GM18907 (cell line): ENCODE measurements at regions not wholly inside any gene's neighbourhood (a gene's known extent, or its start where the extent isn't known, plus 50 kb on each side); places are given as distances from the start of the nearest gene placed in this dataset.

Experiments
- ATAC-seq: cut with Tn5 transposase; IDR thresholded peaks from one replicate; pipeline ENCODE4 v1.9.1; 2021; ENCODE audit warnings: mild to moderate bottlenecking, moderate library complexity; ENCODE audit not compliant: unreplicated experiment

DNA sequence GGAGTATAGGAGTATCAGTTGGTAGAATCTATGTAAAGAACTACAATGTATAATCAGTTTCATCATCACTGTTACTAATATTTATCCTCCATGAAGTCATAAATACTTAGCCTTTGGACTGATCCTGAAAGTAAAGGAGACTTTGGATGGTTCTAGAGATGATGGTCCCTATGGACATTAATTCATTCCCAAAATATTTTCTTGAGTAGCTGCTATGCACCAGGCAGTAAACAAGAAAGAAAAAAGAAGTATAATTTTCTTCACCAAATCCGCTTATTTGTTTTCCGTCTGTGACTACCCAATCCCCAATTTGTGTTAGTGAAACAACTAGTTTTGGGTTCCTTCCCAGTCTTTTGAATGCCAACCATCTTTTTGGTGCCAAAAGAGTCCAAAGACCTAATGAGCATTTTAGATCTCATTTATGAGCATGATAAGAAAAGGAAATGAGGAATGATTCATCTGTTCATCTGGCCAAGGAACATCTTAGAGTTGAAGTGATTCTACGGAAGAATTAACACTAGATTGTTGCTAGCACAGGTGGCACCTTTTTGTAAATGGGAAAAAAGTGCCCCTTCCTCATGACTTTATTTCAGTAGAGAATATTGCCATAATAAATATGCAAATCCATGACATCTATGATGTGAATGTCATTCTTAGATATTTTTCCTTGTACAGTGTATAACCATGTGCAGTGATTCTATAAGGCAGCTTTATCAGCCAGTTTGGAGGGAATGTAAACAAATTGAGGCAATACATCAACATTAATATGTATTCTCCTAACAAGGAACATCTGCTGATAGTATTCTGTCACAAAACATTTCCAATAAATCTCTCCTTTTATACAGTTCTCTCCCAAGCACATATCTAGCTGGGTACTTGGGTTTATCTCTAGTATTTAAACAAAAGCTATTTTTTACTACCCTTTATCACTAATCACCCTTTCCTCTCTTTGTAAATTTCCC is 85.1 kb upstream of the CCDC91 start:
- ATAC-seq: no peak

DNA sequence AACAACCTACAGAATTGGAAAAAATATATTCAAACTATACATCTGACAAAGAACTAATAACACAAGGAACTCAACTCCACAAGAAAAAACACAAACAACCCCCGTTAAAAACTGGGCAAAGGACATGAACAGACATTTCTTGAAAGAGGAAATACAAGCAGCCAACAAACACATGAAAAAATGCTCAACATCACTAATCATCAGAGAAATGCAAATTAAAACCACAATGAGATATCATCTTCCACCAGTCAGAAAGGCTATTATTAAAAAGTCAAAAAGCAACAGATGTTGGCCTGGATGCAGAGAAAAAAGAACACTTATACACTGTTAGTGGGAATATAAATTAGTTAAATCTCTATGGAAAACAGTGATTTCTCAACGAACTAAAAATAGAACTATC is 82.6 kb upstream of the CCDC91 start:
- no peak for ATAC-seq

DNA sequence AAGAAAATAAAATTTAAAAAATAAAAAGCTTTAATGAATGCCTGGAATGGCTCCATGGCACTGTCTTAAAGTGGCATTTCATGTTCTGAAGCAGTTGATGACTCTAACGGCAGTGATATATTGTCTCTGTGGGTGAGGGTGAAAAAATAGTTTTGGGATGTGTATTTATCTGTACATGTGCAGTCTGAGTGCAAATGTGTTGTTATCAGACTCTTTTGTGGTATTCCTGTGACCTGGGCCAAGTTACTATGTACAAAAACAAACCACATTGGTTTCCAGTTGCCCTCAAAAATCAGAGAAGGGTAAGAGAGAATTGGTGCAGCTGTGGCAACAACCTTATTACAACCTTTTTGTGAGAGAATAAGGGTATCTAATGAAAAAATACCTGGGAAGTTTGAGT is 81.7 kb upstream of the CCDC91 start:
- no peak for ATAC-seq

DNA sequence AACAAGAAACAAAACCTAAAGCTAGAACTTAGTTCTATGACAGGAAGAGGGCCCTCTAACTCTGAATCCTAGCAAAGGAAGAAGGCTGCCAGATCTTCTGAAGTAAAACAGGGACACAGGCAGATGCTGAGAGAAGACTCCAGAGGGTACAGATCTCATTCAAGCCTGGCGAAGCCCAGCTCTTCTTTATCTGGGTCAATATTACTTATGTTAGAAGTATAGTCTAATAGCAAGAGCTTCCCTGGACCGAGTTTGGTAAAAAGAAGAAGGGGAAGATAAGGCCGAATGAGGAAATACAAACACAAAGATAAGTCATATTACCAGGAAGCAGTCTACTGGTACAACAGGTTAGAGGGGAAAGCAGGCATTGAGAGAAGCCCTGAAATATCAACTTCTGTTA is 79.9 kb upstream of the CCDC91 start:
- ATAC-seq: no peak

DNA sequence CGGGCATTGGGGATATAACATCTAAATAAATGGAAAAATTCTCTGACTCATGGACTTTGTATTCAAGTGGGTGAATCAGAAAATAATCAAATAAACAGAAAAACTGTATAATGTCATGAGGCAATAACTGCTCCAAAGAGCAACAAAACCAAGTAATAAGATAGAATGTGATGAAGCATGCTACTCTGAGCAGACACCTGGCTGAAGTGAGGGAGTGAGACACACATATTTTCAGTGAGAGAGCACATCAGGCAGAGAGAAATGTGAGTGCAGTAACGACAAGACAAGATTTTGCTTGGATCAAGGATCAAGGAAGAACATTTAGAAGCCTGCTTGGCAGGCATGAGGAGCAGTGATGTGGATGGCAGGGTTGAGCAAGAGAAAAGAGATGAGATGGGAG is 75.8 kb upstream of the CCDC91 start:
- ATAC-seq: no peak

DNA sequence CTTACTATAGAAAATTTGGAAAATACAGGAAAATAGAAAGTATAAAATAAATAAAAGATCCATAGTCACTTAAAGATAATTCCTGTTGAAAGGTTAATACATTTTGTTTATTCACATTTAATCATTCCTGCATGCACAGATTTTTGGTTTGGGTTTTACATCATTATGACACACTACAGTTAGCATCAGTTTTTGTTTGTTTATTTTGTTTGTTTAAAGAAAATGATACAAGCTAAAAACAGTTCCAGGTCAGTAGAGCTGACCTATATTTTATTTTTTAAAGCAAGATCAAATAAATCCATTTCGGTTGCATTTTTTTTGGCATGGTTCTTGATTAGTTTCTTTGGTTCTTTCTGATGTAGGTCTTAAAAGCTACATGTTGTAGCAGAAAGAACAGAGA is 68.8 kb upstream of the CCDC91 start:
- no peak for ATAC-seq

DNA sequence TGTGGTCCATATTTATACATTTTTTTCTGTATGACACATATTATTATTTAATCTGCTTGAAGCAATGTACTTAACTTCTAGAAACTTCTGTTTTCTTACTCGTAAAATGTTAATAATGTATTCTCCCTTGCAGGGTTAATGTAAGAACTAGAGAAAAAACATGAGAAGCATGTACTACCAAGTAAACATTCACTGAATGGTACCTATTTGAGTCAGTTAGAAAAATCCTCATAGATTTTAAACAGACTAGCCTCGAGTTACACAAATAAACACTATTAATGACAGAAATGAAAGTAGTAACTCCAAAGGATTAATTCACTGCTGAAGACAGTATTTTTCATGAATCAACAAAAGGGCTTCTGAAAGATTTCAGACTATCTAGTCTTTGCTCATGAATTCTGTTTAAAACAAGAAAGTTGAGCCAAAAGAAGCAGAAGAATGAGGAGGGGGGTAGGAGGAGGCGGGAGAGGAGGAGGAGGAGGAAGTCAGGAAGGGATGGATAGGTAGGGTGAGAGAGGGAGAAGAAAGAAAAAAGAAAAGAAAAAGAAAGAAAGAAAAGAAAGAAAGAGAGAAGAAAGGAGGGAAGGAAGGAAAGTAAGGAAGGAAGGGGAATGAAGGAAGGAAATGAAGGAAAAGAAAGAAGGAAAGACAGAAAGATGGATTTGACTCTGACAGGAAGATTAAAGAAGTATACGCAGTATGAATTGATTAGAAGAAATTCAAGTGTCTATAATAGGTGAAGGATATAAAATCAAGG is 68.2 kb upstream of the CCDC91 start:
- ATAC-seq: no peak

DNA sequence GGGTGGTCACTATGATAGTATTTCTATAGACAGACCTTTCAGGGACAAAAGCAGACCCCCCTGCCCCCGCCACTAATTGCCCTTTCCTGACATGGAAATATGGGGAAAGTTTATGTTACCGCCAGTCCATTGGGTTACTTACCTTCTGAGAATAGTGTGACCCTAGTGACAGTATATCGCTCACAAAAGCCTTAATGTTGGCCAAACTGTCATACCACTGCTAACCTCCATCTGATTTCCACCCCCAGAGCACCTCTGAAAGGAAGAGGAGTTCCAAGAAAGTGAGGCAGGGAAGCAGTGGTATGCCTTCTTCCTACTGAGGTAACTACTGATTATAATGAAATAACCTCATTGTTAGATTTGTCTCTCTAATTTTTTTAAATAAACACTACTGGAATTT is 67.5 kb upstream of the CCDC91 start:
- no peak for ATAC-seq

DNA sequence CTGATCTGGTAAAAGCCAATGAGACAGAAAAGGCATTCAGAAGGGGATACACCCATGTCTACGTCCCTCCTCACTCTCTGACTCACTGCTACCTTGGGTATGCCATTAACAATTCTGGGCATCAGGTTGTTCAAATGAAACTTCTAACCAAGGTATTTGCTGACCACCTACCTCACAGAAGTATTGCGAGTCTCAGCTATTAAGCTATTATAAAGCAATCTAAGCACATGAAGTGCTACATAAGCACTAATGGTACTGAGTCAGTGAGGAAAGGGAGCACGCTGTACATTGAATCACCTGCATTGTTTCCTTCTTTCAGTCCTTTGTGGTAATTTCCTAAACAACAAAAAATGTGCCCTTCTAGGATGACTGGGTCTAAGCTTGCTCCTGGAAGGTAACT is 62.8 kb upstream of the CCDC91 start:
- ATAC-seq: no peak

DNA sequence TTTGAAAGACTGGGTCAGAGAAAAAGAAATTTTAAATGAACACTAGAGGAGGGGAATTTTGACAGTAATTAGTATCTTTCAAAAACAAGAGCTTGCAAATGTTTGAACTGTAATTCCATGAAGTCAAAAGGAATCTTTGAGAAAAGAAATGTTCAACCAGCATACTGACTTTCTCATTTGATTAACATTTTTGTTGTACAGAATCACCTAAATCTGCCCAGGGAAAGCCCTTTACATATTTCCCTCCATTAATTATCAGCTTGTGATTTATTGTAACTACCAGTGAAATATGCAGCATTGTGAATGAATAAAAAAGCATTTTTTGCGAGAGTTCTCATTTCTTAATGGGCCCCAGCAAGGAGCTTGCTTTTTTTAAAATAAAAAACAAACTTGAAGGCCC is 61.2 kb upstream of the CCDC91 start:
- no peak for ATAC-seq

DNA sequence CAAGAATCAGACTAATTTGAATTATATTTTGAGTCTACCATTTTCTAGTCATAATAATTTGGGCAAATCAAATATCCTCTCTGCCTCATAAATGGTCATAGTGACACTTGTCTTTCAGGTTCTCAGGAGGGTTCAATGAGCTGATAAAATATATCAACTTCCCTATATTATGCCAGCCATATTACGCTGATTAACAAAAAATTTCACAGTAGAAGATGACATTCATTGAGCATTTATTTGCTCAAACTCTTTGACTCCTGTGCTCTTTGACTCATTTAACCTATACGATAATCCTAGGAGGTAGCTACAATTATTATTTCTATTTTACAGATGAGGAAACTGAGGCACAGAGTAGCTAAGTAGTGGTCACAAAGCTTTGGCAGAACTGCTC is 60.0 kb upstream of the CCDC91 start:
- ATAC-seq: no peak

DNA sequence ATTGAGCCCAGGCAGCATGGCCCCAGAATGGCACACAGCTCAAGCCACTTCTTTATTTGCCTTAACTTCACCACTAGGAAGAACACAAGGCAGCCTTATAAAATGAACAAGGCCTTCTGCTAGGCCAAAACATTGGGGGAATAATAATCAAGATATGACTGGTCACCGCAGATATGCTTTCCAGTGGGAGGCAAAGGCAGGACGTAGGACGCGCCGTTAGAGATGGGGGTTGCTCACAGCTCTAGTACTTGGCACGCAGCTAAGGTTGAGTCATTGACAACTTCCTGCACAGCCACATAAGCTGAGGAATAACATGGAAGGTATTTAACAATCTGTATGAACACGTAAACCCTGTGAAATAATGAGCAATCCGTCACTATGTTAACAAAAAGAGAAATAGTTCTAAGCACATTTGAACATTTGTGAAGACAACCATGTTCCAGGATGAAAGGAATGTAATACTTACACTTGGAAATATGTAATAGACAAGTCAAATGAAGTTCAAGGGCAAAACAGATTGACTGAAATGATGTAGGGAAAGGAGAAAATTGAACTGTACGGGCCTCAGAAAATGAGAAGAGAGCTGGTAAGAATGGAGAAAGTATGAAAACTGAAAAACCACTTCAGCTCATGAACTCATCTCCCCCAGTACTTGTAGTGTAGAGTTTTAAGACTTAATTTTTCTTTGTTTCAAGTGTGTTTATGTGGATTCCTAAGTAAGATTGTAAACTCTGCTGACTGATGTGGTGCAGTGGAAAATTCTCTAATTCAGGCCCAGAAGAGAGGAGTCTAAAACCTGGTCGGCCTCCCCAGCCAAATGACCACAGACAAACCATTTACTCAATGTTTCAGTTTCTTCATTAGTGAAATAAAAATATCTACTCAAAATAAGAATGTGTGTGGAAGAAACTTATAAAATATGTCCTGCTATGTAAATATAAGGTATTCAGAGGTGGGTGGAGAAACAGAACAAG is 59.3 kb upstream of the CCDC91 start:
- no peak for ATAC-seq

DNA sequence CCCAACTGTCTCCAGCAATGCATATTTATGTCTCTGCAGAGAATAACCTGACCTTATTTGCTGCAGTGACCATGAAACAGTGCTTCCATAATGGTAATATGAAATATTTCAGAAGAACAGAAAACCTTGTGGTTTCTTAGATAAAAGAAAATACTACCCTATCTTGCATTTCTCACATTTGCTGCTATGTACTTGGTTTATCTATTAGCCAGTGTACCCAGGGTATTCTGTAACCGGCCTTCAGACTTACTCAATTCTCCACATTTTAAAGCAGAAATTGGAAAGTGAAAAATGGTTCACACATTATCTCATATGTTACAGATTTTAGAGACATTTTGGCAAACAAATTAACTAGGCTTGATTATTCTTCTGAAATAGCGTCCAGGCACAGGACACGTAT is 57.9 kb upstream of the CCDC91 start:
- ATAC-seq: no peak

DNA sequence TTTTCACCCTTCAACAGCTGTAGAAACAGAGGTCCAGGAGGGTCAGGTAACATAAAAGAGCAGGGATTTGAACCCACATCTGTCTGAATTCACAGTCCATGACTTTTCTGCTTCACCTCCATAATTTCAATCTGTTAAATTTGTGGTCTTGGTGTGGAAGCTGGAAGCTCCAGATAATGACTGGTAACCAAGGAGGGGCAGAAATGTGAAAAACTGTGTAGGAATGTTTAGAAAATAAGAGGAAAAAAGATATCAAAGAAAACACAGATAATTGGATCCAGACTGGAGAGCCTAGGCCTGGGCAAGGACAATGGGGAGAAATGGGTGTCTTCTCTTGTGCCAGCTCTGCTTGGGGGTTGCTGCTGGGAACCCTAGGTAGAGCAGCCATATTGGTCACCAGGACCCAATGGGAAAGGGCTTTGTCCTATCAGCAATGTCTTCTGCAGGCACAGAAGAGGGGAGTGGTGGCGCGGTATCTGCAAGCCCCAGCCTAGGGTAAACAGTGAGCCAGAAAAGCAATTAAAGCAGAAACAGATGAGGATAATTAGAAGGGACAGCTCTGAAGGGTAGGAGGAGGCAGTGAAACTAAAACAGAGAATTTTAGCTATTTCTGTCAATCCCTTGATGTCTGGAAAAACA is 54.3 kb upstream of the CCDC91 start:
- ATAC-seq: no peak

DNA sequence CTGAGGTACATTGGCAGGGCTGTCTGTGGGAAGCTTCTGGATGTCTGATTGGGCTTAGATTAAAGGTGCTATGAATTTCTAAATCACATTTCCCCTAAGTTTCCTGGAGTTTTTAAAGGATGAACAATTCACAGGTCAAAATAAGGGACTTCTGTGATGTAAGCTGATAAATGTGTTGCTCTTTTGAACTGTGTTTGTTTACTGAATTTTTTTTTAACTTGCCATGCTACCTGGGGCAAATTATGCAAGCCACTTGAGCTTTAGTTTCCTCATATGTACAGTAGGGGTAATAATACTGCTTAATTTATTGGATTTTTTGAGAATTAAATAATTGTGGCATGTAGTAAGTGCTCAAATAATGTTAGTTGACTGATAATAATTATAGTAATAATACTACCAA is 52.8 kb upstream of the CCDC91 start:
- ATAC-seq: no peak

DNA sequence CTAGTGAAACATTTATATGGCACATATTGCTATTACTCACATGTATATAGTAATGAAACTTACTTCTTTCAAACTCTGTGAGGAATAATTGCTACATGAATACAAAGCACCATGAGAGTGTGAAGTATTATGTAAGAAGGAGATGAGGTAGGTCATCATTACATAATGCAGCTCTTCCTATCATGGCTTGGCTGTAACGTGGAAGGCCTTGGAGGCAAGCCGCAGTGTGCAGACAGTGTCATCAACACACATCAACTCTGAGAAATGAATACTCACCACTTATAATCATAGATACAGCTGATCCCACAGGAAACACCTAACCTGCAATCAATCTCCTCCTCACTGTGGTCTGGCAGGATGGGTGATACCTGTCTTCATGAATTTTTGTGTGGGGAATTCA is 49.9 kb upstream of the CCDC91 start:
- ATAC-seq: no peak
